ENCODE measurements at regions not wholly inside any gene's neighbourhood (a gene's known extent, or its start where the extent isn't known, plus 50 kb on each side); places are given as distances from the start of the nearest gene placed in this dataset.
A peak's percentile ranks its signal among the peaks of the same experiment; 100 is the strongest.
"Not testable (repeated sequence)": the region's sequence is repeated elsewhere in the genome, so short reads cannot be mapped to it uniquely, and the experiment has no call there.

GRCh38 chr5:125987677-125988255 lies 435.4 kb upstream of the GRAMD2B start:
- no peak for DNase-seq (ENCODE audit: low read depth in 4 of 4, low spot score in 2 of 4)

- DNase-seq (ENCODE audit: low read depth in 4 of 4, low spot score in 2 of 4) = no peak
These were observed 431.2 kb upstream of the GRAMD2B start for GRCh38 chr5:125992050-125992449.

GRCh38 chr5:125999271-126000030 lies 423.8 kb upstream of the GRAMD2B start:
- DNase-seq (ENCODE audit: low read depth in 4 of 4, low spot score in 2 of 4) = not testable (repeated sequence)

- DNase-seq (ENCODE audit: low read depth in 4 of 4, low spot score in 2 of 4) = no peak
These were observed 422.7 kb upstream of the GRAMD2B start for GRCh38 chr5:126000507-126000906.

GRCh38 chr5:126002222-126002897 lies 420.8 kb upstream of the GRAMD2B start:
- no peak for DNase-seq (ENCODE audit: low read depth in 4 of 4, low spot score in 2 of 4)

- no peak for DNase-seq (ENCODE audit: low read depth in 4 of 4, low spot score in 2 of 4)
These were observed 419.9 kb upstream of the GRAMD2B start for GRCh38 chr5:126003309-126003708.

- no peak for DNase-seq (ENCODE audit: low read depth in 4 of 4, low spot score in 2 of 4)
These were observed 418.6 kb upstream of the GRAMD2B start for GRCh38 chr5:126004636-126005035.

GRCh38 chr5:126007841-126008240 lies 415.4 kb upstream of the GRAMD2B start:
- no peak for DNase-seq (ENCODE audit: low read depth in 4 of 4, low spot score in 2 of 4)

- DNase-seq (ENCODE audit: low read depth in 4 of 4, low spot score in 2 of 4) = no peak
These were observed 413.6 kb upstream of the GRAMD2B start for GRCh38 chr5:126009566-126009965.

- DNase-seq (ENCODE audit: low read depth in 4 of 4, low spot score in 2 of 4) = not testable (repeated sequence)
These were observed 411.7 kb upstream of the GRAMD2B start for GRCh38 chr5:126011526-126011925.

GRCh38 chr5:126014676-126015075 lies 408.5 kb upstream of the GRAMD2B start:
- no peak for DNase-seq (ENCODE audit: low read depth in 4 of 4, low spot score in 2 of 4)

- DNase-seq (ENCODE audit: low read depth in 4 of 4, low spot score in 2 of 4) = peak in 3 of 4 donors; percentile 45 to 73 (median 56)
These were observed 407.7 kb upstream of the GRAMD2B start for GRCh38 chr5:126015235-126016181.

GRCh38 chr5:126016256-126016655 lies 407.0 kb upstream of the GRAMD2B start:
- DNase-seq (ENCODE audit: low read depth in 4 of 4, low spot score in 2 of 4) = no peak

- DNase-seq (ENCODE audit: low read depth in 4 of 4, low spot score in 2 of 4) = no peak
These were observed 406.1 kb upstream of the GRAMD2B start for GRCh38 chr5:126017096-126017495.

GRCh38 chr5:126020770-126021169 lies 402.4 kb upstream of the GRAMD2B start:
- no peak for DNase-seq (ENCODE audit: low read depth in 4 of 4, low spot score in 2 of 4)

GRCh38 chr5:126023994-126024441 lies 399.2 kb upstream of the GRAMD2B start:
- no peak for DNase-seq (ENCODE audit: low read depth in 4 of 4, low spot score in 2 of 4)

- DNase-seq (ENCODE audit: low read depth in 4 of 4, low spot score in 2 of 4) = no peak
These were observed 396.1 kb upstream of the GRAMD2B start for GRCh38 chr5:126027149-126027548.

GRCh38 chr5:126027652-126028051 lies 395.6 kb upstream of the GRAMD2B start:
- no peak for DNase-seq (ENCODE audit: low read depth in 4 of 4, low spot score in 2 of 4)

- DNase-seq (ENCODE audit: low read depth in 4 of 4, low spot score in 2 of 4) = no peak
These were observed 394.9 kb upstream of the GRAMD2B start for GRCh38 chr5:126028336-126028735.

- DNase-seq (ENCODE audit: low read depth in 4 of 4, low spot score in 2 of 4) = not testable (repeated sequence)
These were observed 393.9 kb upstream of the GRAMD2B start for GRCh38 chr5:126029282-126029681.

- DNase-seq (ENCODE audit: low read depth in 4 of 4, low spot score in 2 of 4) = no peak
These were observed 392.5 kb upstream of the GRAMD2B start for GRCh38 chr5:126030698-126031097.
